AG10803 (cell line): ENCODE measurements at regions not wholly inside any gene's neighbourhood (a gene's known extent, or its start where the extent isn't known, plus 50 kb on each side); places are given as distances from the start of the nearest gene placed in this dataset.
A peak's percentile ranks its signal among the peaks of the same experiment; 100 is the strongest.

Experiments
- DNase-seq: peaks from one replicate; pipeline ENCODE4 v3.0.0; 2010; ENCODE audit warnings: low read depth
- H3K4me3 ChIP-seq: 2 replicates; pipeline ENCODE4 v1.5.1; 2011; ENCODE audit warnings: mild to moderate bottlenecking, low read length, control low read depth
- CTCF ChIP-seq: conservative IDR thresholded peaks from 2 replicates; pipeline ENCODE4 v1.5.1; 2011; ENCODE audit warnings: mild to moderate bottlenecking, low read length, control low read depth, inconsistent platforms

- peak; percentile 89 for DNase-seq
- TF ChIP-seq CTCF, result no peak
- H3K4me3 ChIP-seq, result no peak overlapping the region
Measured at GRCh38 chr20:48066246-48066645, 281.0 kb upstream of the SULF2 start.

DNA sequence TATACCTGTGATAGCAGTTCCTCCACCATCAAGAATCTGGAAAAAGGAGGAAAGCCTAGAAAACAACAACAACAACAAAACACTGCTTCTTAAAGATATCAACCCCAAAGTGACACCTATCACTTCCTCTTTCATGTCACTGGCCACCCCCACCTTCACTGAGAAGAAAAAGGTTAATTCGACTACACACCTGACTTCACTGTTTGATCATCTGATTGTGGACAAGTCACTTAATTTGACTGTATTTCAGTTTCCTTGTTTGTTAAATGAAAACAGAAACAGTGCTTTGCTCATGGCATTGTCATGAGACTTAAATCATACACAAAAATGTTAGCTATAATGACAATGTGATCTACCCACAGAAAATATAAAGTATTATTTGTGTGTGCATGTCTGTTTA lies 280.6 kb upstream of the SULF2 start:
- TF ChIP-seq CTCF, result no peak
- DNase-seq, result no peak
- no peak overlapping the region for H3K4me3 ChIP-seq

GRCh38 chr20:48064929-48065328 lies 279.6 kb upstream of the SULF2 start:
- no peak overlapping the region for H3K4me3 ChIP-seq
- TF ChIP-seq CTCF, result no peak
- DNase-seq, result peak; percentile 58

DNA sequence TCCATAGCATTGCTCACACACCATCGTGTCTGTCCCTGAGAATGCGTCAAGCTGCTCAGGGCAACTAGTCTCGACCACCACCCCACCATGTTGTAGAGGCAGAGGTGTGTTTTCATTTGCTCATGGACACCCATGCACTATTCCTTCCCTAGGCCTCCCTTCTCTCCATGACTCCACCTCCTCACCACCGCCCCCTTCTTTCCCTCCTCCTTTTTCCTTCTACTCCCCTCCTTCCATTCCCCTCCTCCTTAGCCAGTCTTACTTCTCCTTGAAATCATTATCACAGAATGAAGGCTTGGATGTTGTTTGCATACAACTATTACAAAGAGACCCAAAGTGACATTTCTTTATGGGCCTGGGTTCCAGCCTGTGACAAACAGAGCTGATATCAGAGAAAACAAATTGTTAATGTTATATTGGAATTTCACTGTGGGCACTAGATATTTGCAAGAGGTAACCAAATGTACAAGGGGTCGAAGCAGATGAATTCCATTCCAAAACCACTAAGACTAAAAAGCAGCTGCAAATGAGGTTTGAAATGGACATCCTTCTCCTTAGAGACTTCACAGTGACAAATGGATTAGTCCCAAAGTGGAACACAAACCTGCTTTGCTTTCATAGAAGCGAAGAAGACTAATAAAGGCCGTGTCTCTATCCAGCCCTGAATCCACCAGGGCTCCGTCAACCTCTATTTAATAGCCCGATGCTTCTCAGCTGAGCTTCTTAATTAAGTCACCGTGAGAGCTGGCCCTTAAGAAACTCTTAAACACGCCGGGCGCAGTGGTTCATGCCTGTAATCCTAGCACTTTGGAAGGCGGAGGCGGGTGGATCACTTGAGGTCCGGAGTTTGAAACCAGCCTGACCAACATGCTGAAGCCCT lies 275.8 kb upstream of the SULF2 start:
- TF ChIP-seq CTCF, result no peak
- no peak overlapping the region for H3K4me3 ChIP-seq

GRCh38 chr20:48058611-48059559 lies 273.6 kb upstream of the SULF2 start:
- H3K4me3 ChIP-seq, result no peak overlapping the region
- no peak for DNase-seq
- no peak for TF ChIP-seq CTCF

More for the DNA sequence above, 275.8 kb upstream of the SULF2 start:
- DNase-seq, result no peak

DNA sequence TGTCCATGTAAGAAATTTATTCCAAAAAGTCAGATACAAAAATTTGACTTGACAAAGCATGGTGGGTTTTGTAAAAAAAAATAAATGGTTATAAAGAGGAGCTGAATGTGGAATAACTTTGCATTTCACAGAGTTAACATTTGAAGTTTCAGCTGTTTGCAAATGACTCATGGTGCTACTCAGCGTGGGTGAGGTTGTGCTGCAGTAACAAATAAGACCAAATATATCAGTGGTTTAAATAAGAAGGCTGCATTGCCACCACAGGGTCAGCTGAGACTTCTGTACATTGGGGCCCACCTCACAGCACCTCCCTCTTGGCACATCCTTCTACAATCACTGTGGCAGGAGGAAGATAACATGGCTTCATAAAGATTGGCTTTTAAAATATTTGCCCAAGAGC lies 272.5 kb upstream of the SULF2 start:
- TF ChIP-seq CTCF, result no peak
- no peak for DNase-seq
- no peak overlapping the region for H3K4me3 ChIP-seq
